ENCODE measurements at regions not wholly inside any gene's neighbourhood (a gene's known extent, or its start where the extent isn't known, plus 50 kb on each side); places are given as distances from the start of the nearest gene placed in this dataset.
"Not testable (repeated sequence)": the region's sequence is repeated elsewhere in the genome, so short reads cannot be mapped to it uniquely, and the experiment has no call there.

DNA sequence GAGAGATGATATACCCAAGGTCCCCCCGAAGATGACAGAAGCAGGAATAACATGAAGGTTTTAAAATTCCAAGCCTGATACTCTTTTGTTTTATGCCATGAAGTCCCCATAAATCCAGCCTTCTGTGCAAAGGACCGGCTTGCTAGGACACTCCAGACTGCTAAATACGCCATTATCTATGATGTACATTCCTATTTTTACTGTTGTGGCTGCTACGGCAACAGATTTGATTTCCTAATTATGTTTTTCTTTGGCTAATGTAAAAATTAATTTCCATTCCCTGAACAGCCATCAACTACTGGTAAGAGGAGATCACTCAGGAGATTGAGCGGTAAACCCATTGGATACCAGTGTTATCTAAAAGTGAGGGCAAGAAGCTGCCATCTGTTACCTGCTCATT is 1090.8 kb downstream of the TYW1 start:
- no peak for DNase-seq (ENCODE audit: low spot score)

DNA sequence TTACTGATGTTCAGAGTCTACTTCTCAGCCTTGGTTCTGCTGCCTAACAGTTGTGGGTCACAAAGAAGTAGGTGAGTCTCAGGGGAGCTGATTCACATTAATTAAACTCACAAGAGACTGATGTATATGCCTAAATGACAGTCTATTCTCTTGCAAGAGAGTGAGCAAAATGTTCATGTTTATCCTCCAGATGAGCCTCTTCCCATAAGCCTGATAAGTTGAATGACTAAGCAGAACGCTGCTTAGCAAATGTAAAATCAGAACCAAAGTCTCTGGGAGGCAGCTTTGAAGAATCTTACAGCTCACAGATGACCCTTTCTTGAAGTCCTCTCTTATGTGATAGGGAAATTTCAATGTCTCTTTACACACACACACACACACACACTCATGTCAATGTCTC is 1092.2 kb downstream of the TYW1 start:
- DNase-seq (ENCODE audit: low spot score), result no peak

DNA sequence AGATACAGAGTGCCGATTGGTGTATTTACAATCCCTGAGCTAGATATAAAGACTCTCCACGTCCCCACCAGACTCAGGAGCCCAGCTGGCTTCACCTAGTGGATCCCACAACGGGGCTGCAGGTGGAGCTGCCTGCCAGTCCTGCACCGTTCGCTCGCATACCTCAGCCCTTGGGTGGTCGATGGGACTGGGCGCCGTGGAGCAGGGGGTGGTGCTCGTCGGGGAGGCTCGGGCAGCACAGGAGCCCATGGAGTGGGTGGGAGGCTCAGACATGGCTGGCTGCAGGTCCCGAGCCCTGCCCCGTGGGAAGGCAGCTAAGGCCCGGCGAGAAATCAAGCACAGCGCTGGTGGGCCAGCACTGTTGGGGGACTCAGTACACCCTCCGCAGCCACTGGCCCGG is 1093.6 kb downstream of the TYW1 start:
- not testable (repeated sequence) for DNase-seq (ENCODE audit: low spot score)

DNA sequence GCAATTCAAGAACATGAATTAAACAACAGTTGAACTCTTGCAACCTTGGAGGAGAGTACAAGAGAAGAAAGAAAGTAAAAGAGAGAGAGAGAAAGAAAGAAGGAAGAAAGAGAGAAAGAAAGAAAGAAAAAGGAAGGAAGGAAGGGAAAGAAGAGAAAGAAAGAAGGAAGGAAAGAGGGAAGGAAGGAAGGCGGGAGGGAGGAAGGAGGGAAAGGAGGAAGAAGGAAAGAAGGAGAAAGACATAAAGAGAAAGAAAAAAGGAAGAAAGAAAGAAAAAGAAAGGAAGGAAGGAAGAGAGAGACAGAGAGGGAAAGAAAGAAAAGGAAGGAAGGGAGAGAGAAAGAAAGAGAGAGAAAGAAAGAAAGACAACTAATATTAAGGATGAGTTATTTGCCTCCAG is 1106.7 kb downstream of the TYW1 start:
- DNase-seq (ENCODE audit: low spot score), result no peak

DNA sequence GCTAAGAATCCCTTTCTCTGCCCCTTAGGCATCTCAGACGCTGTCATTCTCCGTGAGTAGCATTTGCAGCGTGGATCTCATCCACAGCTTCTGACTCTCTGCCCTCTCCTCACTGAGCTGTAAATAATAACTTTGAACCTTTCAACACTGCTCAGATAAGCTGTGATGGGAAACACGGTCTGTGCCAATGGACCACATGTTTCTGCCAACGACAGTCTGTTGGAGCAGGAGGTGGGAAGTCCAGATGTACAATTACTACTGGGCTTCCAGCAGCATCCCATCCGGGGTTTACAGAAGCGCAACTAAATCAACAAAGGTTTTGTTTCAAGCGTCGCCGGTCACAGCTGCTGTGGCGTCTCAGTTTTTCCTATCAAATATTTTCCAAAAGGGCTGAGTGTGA is 1110.6 kb downstream of the TYW1 start:
- no peak for DNase-seq (ENCODE audit: low spot score)

DNA sequence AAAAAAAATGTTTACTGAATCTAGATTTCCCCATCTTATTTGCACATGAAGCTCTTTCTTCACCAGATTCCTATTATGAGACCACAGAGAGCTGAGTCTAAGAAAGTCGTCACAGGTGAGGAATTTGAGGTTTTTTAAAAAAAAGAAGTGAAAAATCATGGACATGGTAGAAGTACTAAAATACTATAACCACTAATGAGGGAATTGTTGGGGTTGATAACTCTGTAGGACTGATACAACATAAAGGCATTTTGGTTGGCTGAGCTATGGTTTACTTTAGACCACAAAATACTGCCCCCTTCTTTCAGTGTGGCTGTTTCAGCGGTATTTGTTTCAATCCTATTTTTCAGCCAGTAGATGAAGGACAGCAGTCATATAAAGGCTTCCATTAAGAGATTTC is 1111.3 kb downstream of the TYW1 start:
- no peak for DNase-seq (ENCODE audit: low spot score)

DNA sequence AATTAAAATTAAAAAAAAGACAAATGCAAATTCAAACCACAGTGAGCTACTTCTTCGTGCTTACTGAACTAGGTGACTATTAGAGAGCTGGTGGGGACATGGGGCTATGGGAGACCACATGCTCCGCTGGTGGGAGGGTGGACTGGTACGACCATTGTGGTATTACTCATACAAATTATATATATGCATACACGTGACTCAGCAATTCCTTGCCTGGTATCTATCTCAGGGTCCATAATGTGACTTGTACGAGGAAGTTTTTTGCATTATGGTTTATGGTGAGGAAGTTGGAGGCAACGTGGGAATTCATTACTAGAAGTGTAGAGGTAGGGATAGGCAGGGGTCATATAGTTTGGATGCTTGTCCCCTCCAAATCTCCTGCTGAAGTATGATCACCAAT is 1112.7 kb downstream of the TYW1 start:
- DNase-seq (ENCODE audit: low spot score), result no peak

DNA sequence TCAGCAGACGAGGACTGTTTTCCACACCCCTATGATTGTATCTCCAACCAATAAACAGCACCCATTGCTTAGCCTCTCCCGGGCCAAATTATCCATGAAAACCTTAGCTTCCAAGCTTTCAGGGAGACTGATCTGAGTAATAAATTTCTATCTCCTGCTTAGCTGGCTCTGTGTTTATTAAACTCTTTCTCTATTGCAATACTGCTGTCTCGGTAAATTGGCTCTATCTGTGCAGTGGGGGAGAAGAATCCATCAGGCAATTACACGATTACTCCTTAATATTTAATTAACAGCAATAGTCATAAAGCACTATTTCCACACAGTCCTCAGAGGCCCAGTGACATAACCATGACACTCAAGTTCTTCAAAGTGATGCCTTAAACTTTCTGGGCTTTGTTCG is 1122.8 kb downstream of the TYW1 start:
- no peak for DNase-seq (ENCODE audit: low spot score)

DNA sequence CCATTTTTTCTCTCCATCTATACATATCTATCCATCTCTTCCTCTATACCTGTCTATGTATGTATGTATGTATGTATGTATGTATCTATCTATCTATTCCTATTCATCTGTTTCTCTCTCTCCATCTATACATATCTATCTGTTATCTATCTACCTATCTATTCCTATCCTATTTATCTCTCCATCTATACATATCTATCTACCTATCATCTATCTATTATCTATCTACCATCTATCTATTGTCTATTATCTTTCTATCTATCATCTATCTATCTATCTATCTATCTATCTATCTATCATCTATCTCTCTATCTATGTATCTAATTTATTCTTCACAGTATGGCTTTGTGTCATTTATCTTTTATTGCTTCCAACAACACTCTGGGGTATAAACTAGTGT is 1124.4 kb downstream of the TYW1 start:
- no peak for DNase-seq (ENCODE audit: low spot score)

DNA sequence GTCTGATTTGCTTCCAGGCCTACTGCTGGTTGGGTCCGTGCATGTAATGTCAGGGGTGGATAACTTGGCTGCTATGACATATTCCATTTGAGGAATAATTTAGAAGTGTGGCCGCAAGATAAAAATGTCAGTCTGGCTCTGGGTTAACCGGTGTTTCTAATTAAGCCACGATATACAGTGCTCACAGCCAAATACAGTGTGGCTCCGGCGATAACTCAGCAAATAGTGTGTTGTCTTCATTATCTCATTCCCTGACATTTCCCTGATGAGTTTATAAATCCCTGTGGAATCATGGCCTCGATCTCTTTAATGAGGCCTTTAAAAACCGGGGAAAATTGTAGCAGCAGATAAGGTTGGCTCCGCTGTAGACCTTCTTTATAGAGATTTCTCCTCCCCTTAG is 1125.0 kb downstream of the TYW1 start:
- DNase-seq (ENCODE audit: low spot score), result no peak

DNA sequence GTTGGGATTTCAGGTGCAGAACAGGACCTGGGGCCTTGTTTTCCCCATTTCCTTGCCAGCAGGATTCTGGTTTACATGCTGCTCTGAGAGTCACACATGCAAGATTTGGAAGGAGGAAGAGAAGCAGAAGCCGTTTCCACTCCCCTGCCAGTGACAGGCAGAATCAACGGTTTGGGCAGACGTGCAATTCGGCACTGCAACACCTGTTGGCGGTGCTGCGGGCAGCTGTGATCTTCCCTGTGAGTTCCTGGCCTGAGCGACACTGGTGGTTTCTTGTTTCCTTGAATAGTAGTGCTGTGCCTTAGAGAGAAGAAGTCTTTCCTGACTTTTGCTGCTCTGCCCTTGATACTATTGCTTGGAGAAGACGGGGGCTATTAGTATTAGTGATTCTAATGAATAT is 1126.2 kb downstream of the TYW1 start:
- no peak for DNase-seq (ENCODE audit: low spot score)

DNA sequence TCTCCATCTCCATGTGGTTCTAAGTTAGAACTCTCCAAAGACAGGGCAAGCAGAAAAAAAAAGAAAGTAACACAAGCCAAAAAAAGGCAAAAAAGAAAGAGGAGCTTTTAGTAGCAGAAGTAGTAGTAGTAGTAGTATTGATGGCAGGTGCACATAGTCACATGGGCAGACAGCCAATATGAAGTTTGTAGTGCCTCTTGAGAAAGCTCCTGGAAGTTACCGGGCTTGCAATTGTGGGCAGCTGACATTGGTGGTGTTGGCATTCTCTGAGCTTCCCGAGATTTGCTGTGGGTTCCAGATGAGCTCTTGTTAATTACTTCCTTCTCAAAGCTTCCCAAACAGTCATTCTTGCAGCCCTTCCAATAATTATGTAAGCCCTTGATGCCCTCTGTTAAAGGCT is 1128.5 kb downstream of the TYW1 start:
- no peak for DNase-seq (ENCODE audit: low spot score)

DNA sequence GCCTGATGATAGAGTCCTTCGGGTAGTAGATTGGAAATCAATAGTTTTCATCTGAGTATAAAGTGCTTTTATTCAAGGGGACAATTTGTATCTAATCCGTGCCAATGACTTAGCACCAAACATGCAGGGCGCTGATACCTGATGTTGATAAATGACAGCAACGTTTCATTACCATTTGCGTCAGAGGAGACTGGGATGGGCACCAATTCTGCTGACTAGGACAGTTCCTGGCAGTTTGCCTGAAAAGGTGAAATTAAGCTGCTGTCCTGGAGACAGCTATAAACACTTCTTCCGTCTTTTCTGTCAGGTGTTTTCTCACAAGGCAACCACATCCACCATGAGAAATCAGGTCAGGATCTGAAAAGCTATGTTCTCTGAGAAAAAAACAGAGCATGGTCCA is 1136.4 kb downstream of the TYW1 start:
- DNase-seq (ENCODE audit: low spot score), result no peak

DNA sequence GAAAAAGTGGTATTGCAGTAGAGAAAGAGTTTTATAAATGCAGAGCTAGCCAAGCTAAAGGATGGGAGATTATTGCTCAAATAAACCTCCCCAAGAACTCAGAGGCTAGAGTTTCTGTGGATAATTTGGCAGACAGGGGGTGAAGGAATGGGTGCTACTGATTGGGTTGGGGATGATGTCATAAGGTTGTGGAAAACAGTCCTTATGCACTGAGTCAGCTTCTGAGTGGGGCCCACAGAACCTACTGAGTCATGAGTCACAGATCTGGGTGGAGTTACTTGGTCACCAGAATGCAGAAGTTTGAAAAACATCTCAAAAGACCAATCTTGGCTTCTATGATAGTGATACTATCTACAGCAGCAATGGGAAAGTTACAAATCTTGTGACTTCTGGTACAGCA is 1146.7 kb downstream of the TYW1 start:
- no peak for DNase-seq (ENCODE audit: low spot score)

DNA sequence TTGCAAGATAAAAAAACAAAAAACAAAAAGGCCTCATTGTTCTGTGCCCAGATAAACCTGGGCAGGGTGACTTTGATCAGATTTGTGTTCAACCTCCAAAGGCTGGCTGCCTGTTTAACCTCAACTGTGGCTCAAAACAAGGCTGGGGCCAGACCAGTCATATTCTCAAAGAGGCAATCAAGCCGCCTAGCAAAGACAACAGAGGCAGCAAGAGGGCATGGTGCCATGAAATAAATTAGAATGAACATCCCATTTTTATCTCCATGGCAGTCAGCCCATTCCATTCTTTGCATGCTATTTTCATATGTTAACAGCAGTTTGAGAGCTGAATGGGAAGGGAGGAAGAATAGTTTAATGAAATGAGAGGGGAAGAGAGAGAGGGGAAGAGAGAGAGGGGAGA is 1150.3 kb downstream of the TYW1 start:
- DNase-seq (ENCODE audit: low spot score), result no peak

DNA sequence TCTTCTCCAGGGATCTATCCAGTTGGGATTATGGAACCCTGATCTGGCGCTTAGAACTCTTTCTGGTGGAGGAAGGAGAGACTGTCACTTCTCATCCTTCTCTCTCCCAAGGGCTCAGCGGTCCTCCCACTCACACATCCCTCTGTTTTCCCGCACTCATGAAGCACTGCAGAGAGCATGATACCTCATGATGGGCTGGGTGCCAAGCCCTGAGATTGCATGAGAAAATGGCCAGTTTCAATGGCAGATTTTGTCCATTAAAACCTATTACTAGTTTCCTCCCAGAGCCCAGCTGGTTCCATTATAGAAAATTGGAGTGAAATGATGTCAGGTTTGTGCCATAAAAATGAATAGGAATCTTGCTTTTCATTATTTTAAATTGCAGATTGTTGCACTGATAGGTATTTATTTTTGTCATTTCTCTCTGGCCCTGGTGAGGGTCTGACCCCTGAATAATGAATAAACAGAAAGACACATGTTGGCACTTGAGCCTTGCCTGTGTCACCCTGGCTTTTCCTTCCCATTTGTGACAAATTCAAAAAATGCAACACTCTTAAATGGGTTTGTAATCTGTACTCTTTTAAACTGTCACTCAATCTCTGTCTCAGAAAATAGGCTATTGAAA is 1151.1 kb downstream of the TYW1 start:
- DNase-seq (ENCODE audit: low spot score), result no peak

DNA sequence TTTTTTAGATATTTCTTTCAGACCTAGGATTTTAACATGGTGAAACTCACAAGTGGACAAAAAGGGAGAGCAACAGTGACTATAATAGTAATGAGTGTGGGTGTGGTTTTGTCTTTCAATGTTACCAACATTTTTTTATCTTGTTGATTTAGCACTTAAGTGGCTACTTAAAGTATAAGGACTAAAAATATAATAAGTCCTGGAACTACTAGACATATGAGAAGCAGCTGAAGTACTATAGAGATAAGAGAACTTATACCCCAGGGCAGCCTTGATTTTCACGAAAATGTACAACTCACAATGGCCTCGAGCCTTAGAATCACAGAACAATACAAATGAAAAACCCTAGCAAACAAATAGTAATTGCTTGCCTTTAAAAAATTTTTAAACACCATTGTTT is 1151.8 kb downstream of the TYW1 start:
- DNase-seq (ENCODE audit: low spot score), result no peak

DNA sequence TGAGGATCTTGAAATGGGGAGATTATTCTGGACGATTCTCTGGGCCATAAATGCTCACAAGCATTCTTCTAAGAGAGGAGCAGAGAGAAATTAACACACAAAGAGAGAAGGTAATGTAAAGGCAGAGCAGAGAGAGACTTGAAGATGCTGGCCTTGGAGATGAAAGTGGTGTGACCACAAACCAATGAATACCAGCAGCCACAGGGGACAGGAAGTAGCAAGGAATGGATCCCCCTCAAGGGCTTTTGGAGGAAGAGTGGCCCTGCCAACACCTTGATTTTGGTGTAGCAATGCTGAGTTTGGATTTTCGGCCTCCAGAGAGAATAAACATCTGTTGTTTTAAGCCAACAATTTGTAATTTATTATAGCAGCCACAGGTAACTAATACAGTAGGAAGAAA is 1155.6 kb downstream of the TYW1 start:
- DNase-seq (ENCODE audit: low spot score), result no peak

DNA sequence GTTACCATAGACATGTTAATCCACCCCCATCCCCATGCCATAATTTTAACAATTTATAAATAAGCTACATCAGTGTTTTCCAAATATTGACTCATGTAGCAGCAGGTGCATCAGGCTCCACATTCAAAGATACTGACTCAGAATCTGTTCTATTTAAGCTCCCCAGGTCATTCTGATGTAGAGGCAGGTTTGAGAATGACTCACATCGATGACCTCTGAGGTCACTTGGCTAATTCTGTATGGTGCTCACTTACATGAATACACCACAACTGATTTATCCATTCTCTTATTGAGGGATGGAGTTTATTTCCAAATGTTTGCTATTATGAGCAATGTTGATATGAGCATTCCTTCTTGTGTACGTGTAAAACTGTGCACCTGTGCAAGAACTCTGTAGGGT is 1159.0 kb downstream of the TYW1 start:
- no peak for DNase-seq (ENCODE audit: low spot score)

DNA sequence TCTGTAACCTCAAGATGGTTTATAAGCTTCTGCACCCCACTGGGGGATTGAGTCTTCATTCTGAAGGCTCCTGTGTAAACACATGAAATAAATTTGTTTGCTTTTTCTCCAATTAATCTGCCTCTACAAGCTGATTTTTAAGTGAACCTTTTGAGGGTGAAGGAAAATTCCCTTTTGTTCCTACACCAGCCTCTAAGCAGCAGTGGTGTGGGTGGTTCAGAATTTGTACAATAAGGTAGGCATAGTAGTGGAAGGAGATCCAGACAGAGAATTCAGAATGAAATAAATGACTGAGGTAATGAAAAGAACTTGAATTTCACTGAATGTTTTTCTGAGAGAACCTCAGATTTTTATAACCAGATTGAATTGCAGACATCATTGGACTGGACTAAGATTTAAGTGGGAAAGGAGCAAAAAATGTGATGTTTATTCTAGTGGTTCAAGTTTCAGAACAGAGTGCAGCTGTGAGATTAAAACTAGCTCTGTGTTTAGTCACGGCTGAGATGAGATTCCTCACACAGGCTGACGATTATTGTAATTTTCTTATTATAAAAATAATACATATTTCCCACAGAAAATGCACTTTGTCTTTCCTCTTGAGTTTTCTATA is 1162.2 kb downstream of the TYW1 start:
- no peak for DNase-seq (ENCODE audit: low spot score)

DNA sequence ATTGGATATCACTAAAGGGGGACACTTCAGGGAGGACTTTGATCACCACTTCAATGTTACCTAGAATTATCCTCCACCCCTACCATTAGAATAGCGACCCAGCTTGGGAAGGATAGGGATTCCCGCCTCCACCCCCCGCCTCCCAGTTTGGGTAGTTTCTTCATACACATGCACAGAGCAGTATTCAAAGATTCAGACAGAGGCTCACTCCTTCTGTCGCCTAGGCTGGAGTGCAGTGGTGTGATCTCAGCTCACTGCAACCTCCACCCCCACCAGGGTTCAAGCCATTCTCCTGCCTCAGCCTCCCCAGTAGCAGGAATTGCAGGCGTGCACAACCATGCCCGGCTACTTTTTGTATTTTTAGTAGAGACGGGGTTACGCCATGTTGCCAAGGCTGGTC is 1166.1 kb downstream of the TYW1 start:
- DNase-seq (ENCODE audit: low spot score), result no peak

DNA sequence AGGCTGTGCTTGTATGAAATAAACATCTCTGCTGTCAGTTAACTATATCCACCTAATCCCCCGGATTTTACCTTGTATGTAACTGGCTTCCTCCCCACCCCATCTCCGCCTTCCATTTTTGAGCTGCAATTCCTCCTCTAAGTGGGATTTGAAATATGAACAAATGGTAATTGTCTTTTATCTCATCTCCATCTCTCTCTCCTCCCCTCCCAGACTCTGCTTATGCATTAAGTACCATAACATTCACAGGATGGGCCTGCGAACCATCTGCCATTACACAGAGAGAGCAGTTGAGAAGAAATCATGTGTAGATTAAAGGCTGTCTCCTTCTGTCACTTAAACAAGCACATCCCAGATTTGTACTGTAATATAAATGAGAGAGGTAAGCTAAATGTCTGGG is 1169.9 kb downstream of the TYW1 start:
- DNase-seq (ENCODE audit: low spot score), result no peak

DNA sequence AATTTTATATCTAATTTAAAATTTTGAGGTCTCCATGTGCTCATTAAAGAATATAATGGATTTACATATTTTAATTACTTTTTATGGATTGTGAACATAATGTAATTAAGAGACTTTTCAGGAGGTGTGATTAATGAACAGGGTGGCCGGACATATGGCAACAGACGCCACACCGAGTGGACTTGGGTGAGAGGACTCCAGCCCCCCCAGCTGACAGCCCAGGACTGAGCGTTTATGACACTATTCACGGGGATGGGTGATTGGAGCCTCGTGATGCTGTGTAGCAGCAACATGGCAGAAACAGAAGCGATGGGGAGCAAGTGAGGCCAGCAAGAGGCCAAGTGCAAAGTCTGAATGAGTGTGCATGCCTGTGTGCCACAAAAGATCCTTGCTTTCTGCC is 1176.9 kb downstream of the TYW1 start:
- DNase-seq (ENCODE audit: low spot score), result no peak

DNA sequence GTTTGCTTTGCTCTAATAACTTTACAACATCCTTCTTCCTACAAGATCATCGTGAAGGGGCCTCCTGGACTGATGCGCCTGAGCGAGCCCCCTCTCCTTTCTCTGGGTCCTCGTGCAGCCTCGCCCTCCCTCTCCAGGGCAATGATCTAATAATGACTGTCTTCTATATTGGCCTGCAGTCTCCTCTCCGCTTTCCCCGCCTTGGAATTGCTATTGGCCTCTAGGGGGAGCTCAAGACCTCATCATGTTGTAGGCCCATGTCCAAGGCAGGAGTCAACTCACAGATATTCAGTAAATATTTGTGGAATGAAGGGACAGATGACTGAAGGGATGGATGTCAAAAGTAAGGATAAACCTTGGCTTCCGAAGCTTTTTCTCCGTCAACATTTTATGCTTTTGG is 1180.3 kb downstream of the TYW1 start:
- DNase-seq (ENCODE audit: low spot score), result no peak

DNA sequence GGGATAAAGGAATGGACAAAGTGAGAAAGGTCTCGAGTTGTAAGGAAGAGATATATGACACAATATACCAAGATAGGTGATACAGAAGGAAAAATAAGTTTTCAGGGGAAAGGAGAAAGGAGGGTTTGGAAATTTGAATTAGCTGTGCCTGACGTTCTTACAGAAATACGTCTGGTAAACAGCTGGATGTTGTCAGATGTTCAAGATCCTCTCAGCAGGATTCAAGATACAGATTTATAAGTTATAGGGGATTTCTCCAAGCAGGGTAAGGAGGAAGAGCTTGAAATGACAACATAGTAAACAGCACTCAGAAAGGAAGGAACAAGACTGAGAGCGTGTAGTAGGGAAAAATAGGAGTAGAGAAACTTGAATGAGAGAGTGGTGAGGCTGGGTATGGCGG is 1184.1 kb downstream of the TYW1 start:
- no peak for DNase-seq (ENCODE audit: low spot score)

Measured in hematopoietic multipotent progenitor cell treated with erythropoietin and hydrocortisone succinate and interleukin-3 and kit ligand, for 15 days (in vitro differentiated cells).